Memory B cell (primary cell): ENCODE measurements at regions not wholly inside any gene's neighbourhood (a gene's known extent, or its start where the extent isn't known, plus 50 kb on each side); places are given as distances from the start of the nearest gene placed in this dataset.

Experiments used
- ATAC-seq: fragments of 150-1000 bp; cut with Tn5 transposase; 2 replicates; pipeline ENCODE4 v1.10.0; 2021; ENCODE audit warnings: low read depth, mild to moderate bottlenecking, moderate library complexity
- DNase-seq, 2 donors: peaks; one replicate each; pipeline ENCODE4 v3.0.0; 2022; ENCODE audit warnings: low spot score in 2 of 2
- H3K27ac Mint-ChIP-seq: one replicate; pipeline ENCODE4 v1.8.0; 2022; ENCODE audit warnings: mild to moderate bottlenecking, moderate library complexity, mixed read lengths
- H3K27me3 Mint-ChIP-seq: one replicate; pipeline ENCODE4 v1.8.0; 2022; ENCODE audit warnings: mixed read lengths
- H3K36me3 Mint-ChIP-seq: one replicate; pipeline ENCODE4 v1.8.0; 2022; ENCODE audit warnings: mild to moderate bottlenecking, mixed read lengths
- H3K4me1 Mint-ChIP-seq: one replicate; pipeline ENCODE4 v1.8.0; 2022; ENCODE audit warnings: mixed read lengths
- H3K4me3 Mint-ChIP-seq: one replicate; pipeline ENCODE4 v1.8.0; 2022; ENCODE audit warnings: mild to moderate bottlenecking, moderate library complexity, mixed read lengths
- H3K9me3 Mint-ChIP-seq: one replicate; pipeline ENCODE4 v1.8.0; 2022; ENCODE audit warnings: mixed read lengths

DNA sequence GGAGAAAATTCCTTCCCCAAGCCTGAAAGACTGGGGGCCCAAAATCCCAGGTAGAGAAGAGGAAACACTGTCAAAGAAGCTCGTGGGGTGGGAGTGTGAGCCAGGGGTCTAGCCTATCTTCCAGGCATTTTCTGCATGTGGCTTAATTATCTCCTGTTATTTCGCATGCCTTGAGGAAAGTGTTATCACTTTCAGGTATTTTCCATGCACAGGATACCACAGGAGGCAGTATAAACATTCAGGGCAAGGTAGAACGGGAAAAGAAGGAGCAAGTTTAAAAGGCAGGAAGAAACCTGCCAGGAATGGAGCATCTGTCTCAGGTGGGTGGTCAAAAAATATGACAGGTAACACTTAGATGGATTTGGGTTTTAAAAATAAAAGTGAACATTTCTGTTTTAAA is 575.3 kb upstream of the ZNF385D start:
- Mint-ChIP-seq H3K27me3 (no peaks in the 10 kb centered on the region), H3K36me3 (no peaks in the 10 kb centered on the region), H3K9me3 (peaks cover 3% of the 10 kb centered on the region), H3K27ac (no peak overlapping the region), H3K4me1 (no peaks in the 10 kb centered on the region), H3K4me3 (no peak overlapping the region)
- ATAC-seq (no peak), DNase-seq (no peak)

DNA sequence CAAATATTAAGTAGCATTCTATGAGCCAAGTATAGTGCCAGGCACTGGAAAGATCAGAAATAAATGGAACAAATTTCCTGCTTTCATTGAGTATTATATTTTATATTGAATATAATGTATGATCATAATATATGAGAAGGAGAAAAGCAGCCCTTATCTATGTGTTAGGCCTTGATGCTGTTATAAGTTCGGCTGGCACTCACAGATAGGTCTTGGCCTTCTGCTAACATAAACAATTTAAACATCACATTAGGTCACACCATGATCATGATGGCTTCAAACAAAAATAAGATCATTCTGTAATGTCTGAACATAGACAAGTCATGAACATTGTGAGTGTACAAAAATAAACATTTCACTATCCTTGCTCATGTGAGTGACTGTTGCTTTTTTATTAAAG is 584.0 kb upstream of the ZNF385D start:
- Mint-ChIP-seq H3K9me3 (peaks cover 1% of the 10 kb centered on the region), H3K4me3 (no peak overlapping the region), H3K27ac (no peak overlapping the region), H3K27me3 (no peaks in the 10 kb centered on the region), H3K4me1 (no peaks in the 10 kb centered on the region), H3K36me3 (no peaks in the 10 kb centered on the region)
- no peak for DNase-seq
- ATAC-seq: no peak

DNA sequence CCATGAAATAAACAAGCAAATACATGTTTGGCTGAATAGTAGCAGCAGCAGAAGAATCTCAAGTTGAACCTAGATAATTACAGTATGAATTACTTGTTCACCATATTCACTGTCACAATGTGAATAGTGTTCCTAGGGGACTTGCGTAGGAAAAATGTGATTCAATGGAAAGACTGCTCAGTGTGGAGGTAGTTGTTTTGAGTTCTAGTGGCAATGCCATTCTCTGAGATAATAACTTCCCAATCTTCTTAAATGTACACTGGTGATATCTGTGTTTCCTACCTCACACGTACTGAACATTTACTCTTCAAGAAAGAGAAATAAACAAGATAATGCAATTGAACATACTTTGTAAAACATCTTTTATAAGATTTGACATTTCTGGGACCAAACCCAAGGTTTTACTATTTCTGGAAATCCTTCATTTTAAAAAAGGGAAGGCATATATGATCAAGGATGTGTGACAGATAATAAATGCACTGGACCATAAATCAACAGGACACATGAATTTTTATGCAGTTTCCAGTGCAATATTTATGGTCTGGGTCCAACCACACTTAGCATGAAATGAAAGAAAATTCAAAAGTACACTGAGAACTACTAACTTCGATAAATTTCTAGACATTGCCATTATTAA is 598.3 kb upstream of the ZNF385D start:
- no peak overlapping the region for H3K4me3 Mint-ChIP-seq
- no peak for ATAC-seq

DNA sequence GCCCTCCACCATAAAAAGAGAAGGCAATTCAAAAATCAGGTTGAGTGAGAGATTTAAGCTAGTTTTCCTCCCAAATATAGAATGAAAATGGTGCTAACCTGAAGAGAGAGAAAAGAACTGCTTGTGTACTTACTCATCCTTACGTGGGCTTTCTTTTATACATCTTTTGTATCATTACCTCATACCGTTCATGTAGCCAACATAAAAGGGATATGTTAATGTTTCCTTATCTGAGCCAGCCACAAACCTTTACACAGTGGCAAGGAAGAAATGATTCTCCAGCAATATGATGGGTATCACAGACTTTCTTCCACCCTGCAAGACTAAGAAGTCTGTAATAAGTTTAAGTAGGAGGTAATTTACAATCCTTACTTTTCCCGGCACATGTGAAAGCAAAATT is 600.8 kb upstream of the ZNF385D start:
- ATAC-seq: no peak
- Mint-ChIP-seq H3K36me3 (no peaks in the 10 kb centered on the region), H3K4me1 (no peaks in the 10 kb centered on the region), H3K4me3 (no peak overlapping the region), H3K27me3 (no peaks in the 10 kb centered on the region), H3K9me3 (no peaks in the 10 kb centered on the region), H3K27ac (no peak overlapping the region)
- no peak for DNase-seq

More for the DNA sequence above, 598.3 kb upstream of the ZNF385D start:
- DNase-seq: no peak
- no peaks in the 10 kb centered on the region for H3K4me1 Mint-ChIP-seq
- H3K9me3 Mint-ChIP-seq: no peaks in the 10 kb centered on the region
- H3K36me3 Mint-ChIP-seq: no peaks in the 10 kb centered on the region
- no peak overlapping the region for H3K27ac Mint-ChIP-seq
- no peaks in the 10 kb centered on the region for H3K27me3 Mint-ChIP-seq

DNA sequence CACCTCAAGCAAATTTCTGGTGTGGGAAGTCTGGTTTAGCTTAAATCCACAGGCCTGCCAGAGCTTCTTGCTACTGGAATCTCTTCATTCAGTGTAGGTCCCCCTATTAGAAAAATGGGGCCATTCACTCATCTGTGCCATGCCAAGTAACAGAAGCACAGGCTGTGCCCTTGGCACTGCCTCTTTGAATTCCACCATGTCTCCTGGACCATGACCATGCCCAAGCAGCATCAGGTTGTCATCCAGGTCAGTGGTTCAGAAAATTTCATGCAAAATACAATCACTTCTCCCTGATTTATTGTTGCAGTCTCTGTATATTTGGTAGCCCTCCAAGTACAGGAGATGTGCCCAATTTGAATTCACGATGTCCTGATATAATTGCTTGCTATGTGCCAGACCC is 602.1 kb upstream of the ZNF385D start:
- H3K27me3 Mint-ChIP-seq: no peaks in the 10 kb centered on the region
- no peak for ATAC-seq
- no peaks in the 10 kb centered on the region for H3K9me3 Mint-ChIP-seq
- no peak overlapping the region for H3K27ac Mint-ChIP-seq
- no peaks in the 10 kb centered on the region for H3K36me3 Mint-ChIP-seq
- no peak for DNase-seq
- no peak overlapping the region for H3K4me3 Mint-ChIP-seq
- H3K4me1 Mint-ChIP-seq: no peaks in the 10 kb centered on the region

DNA sequence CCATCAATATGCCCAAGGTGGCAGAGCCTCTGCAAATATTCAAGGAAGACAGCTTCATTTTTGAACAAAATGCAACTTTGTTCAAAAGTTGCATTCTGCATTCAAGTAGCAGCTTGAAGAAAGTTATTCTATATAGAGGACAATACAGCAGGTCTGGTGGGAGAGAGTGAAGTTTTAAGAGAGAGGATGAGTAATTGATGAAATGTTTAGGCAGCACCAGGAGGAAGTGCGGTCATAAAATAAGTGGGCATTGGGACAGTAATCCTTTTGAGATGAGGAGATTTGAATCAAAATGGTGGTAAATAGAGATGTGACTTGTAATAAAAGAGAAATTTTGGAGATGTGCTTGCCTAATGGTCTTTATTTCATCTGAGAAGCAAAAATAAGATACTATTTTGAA is 607.3 kb upstream of the ZNF385D start:
- no peak for ATAC-seq
- no peaks in the 10 kb centered on the region for H3K36me3 Mint-ChIP-seq
- no peaks in the 10 kb centered on the region for H3K27me3 Mint-ChIP-seq
- DNase-seq: no peak
- no peak overlapping the region for H3K27ac Mint-ChIP-seq
- no peak overlapping the region for H3K4me3 Mint-ChIP-seq
- H3K4me1 Mint-ChIP-seq: no peaks in the 10 kb centered on the region
- no peaks in the 10 kb centered on the region for H3K9me3 Mint-ChIP-seq

DNA sequence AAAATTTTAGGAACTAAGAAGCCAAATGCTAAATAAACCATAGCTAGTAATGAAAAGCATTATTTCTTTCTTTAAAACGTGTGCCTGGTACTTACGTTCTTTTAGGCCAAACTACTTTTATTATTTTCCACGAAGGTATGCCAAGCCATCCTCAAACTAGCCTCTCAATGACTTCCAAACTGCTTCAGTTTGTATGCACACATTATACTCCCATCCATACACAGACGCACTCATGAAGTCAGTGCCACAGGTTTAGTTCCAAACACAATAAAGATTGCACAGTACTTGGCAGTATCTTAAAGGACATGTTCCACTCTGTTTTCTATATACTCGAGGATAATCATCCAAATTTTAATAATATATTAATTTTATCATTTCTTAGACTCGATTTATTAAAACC is 609.2 kb upstream of the ZNF385D start:
- Mint-ChIP-seq H3K27ac (no peak overlapping the region), H3K9me3 (no peaks in the 10 kb centered on the region), H3K27me3 (no peaks in the 10 kb centered on the region), H3K36me3 (no peaks in the 10 kb centered on the region), H3K4me3 (no peak overlapping the region), H3K4me1 (no peaks in the 10 kb centered on the region)
- DNase-seq (no peak), ATAC-seq (no peak)

DNA sequence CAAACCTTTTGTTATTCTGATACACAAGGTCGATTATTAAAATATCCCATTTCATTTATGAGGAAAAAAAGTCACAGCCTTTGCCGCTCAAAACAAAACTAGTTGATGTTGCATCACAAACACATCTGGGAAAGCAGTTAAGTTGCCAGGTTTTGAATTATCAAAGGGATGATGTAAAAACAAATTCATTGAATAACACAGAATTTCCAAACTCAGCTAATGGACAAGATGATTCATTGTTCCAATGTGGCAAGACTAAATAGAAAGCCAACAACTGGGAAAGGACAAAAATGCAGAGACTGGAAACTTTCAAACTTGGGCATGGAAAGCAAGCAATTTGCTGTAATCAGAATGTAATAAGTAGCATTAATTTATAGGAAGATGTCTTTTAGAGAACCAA is 610.0 kb upstream of the ZNF385D start:
- no peaks in the 10 kb centered on the region for H3K27me3 Mint-ChIP-seq
- H3K9me3 Mint-ChIP-seq: no peaks in the 10 kb centered on the region
- no peaks in the 10 kb centered on the region for H3K36me3 Mint-ChIP-seq
- DNase-seq (no peak), ATAC-seq (no peak)
- no peak overlapping the region for H3K4me3 Mint-ChIP-seq
- no peaks in the 10 kb centered on the region for H3K4me1 Mint-ChIP-seq
- no peak overlapping the region for H3K27ac Mint-ChIP-seq

DNA sequence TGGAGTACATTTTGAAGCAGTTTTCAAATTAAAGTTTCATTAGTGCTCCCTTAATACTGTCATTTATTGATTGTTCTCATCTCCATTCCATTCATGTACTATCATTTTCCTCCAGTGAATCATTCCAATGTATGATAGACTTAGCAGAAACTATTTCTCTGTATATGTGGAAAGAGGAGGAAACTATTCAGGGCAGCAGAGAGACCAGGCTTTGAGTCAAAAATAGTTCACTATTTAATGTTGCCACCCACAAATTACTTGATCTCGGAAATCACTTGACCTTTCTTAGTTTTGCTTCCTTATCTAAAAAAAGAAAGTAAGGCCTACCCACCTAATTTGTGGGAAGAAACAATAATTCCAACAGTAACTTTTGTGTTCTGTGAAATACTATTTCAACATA is 610.5 kb upstream of the ZNF385D start:
- no peak for ATAC-seq
- Mint-ChIP-seq H3K9me3 (peaks cover under 1% of the 10 kb centered on the region), H3K27me3 (no peaks in the 10 kb centered on the region), H3K4me3 (no peak overlapping the region), H3K4me1 (no peaks in the 10 kb centered on the region), H3K27ac (no peak overlapping the region), H3K36me3 (no peaks in the 10 kb centered on the region)
- DNase-seq: no peak

DNA sequence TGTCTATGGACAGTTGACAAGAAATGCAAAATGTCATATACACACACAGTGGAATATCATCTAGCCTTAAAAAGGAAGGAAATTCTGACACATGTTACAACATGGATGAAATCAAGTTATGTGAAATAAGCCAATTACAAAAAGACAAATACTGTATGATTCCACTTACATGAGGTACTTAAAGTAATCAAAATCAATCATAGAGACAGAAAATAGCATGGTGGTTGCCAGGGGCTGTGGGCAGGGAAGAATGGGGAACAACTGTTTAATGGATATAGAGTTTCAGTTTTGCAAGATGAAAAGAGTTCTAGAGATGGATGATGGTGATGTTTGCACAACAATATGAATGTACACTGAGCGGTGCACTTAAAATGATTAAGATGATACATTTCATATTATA is 613.8 kb upstream of the ZNF385D start:
- ATAC-seq: no peak
- Mint-ChIP-seq H3K27ac (no peak overlapping the region), H3K4me1 (no peaks in the 10 kb centered on the region)

DNA sequence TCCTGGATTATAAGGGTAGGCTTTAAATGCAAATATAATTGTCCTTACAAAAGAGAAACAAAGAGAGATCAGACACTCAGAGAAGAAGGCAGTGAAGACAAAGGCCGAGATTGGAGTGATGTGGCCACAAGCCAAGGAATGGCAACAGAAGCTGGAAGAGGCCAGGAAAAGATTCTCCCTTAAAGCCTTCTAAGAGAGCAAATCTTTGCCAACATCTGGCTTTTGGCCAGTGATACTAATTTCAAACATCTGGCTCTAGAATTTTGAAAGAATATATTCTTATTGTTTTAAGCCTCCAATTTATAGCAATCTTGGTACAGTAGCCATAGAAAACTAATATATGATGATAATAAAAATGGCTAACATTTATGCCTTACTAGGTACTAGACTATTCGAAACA is 615.8 kb upstream of the ZNF385D start:
- no peak overlapping the region for H3K27ac Mint-ChIP-seq

More for the DNA sequence above, 613.8 kb upstream of the ZNF385D start:
- Mint-ChIP-seq H3K27me3 (no peaks in the 10 kb centered on the region), H3K9me3 (peaks cover 3% of the 10 kb centered on the region), H3K4me3 (no peak overlapping the region), H3K36me3 (no peaks in the 10 kb centered on the region)
- DNase-seq: no peak

DNA sequence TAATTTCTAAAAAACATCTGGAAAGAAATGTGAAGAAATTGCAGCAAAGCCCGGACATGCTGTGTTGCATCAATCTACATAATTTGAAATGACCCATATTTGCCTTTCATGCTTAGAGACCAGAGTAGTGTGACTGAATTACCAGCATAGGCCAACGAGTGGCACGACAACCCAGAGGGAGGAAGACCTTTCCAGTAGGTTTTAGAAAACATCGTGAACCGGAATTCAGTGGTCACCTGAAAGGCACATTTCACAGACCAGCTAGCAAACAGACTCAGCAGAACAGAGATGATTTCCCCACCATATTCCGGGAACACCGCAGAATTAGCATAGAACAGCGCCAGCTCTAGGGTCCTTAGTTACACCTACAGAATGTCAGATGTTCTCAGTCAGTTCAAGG is 620.0 kb upstream of the ZNF385D start:
- no peak overlapping the region for H3K4me3 Mint-ChIP-seq
- ATAC-seq (no peak), DNase-seq (no peak)
- H3K27me3 Mint-ChIP-seq: peaks cover 6% of the 10 kb centered on the region
- H3K9me3 Mint-ChIP-seq: peaks cover 5% of the 10 kb centered on the region
- H3K27ac Mint-ChIP-seq: no peak overlapping the region
- no peaks in the 10 kb centered on the region for H3K4me1 Mint-ChIP-seq
- H3K36me3 Mint-ChIP-seq: no peaks in the 10 kb centered on the region

More for the DNA sequence above, 615.8 kb upstream of the ZNF385D start:
- ATAC-seq (no peak), DNase-seq (no peak)
- Mint-ChIP-seq H3K36me3 (no peaks in the 10 kb centered on the region), H3K4me1 (no peaks in the 10 kb centered on the region), H3K9me3 (peaks cover 3% of the 10 kb centered on the region), H3K27me3 (peaks cover 2% of the 10 kb centered on the region), H3K4me3 (no peak overlapping the region)

DNA sequence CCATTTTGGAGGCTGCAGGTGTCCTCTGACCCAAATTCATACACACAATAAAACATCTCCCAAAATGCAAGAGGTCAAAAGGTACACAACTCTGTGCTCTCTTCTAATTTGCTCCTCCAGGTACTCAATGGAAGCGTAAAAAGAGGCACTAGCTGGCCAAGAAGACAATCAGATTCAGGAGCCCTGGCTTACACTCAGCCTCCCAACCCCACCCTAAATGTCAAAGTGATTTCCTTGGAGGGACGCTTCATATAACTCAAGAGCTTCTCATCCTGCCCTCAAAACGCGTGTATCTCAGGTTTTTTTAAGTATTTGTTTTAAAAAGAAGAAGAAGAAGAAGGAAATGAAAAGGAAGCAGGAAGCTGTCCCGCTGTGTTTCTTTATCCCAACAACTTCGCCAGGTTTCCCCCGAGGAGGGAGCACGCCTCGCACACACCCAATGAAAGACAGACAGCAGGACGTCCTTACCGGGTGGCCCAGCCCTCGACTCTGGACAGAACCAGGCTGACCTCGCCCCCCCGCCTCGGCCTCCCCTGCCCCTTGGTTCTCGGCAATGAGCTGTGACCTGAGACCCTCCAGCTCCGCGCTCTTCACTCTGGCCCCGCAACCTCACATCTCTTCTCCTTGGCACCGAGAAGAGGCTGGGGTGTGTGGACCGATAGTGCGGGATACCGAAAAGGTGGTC is 620.7 kb upstream of the ZNF385D start:
- H3K36me3 Mint-ChIP-seq: no peaks in the 10 kb centered on the region
- no peak for ATAC-seq

DNA sequence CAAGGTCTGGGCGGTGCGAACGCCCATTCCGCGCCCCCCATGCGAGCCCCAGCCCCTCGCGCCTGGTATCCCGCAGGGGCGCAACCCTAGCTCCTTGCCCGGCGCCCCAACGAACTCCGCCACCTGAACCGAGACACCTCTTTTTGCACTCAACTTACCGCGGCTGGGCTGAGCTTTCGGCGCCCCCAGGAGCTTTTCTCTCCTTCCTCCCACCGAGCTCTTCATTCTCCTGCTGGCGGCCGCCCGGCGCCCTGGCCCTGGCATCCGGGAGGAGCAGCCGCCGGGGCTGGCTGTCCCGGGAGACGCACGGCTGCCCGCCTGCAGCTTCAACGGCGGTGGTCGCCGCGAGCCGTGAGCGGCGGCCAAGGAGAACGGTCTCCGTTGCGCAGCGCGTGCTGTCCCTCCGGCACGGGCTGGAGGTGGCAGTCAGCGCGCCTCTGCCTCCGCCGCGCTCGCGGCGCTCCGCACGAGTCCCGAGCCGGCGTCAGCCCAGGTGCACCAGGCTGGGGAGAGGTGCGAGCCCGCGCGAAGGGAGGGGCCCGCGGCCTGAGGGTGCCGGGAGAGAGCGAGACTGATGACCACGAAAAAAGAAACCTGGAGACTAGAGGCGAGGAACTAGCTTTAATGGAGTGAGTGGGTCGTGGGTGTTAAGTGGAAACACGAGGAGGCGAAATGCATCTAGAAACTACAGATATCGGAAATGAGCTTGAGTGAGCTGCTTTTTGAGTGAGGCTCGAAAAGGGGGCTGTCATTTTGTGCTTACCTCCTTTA is 621.5 kb upstream of the ZNF385D start:
- no peak for ATAC-seq
- Mint-ChIP-seq H3K4me3 (no peak overlapping the region), H3K9me3 (peaks cover 2% of the 10 kb centered on the region), H3K27ac (no peak overlapping the region), H3K27me3 (peaks cover 6% of the 10 kb centered on the region), H3K36me3 (no peaks in the 10 kb centered on the region), H3K4me1 (no peaks in the 10 kb centered on the region)
- DNase-seq: no peak

More for the DNA sequence above, 620.7 kb upstream of the ZNF385D start:
- no peaks in the 10 kb centered on the region for H3K4me1 Mint-ChIP-seq
- H3K27ac Mint-ChIP-seq: no peak overlapping the region
- peaks cover 2% of the 10 kb centered on the region for H3K9me3 Mint-ChIP-seq
- no peak for DNase-seq
- no peak overlapping the region for H3K4me3 Mint-ChIP-seq
- H3K27me3 Mint-ChIP-seq: peaks cover 6% of the 10 kb centered on the region
